Large intestine (tissue), 3 donors: ENCODE measurements at regions not wholly inside any gene's neighbourhood (a gene's known extent, or its start where the extent isn't known, plus 50 kb on each side); places are given as distances from the start of the nearest gene placed in this dataset.

Source experiments
- DNase-seq, 2 donors: peaks; one replicate each; pipeline versions ENCODE4 v3.0.0 to v3.0.0-alpha.2; 2013
- H3K27ac ChIP-seq: one replicate; pipeline ENCODE4 v1.5.1; 2013; ENCODE audit warnings: low read length
- H3K27me3 ChIP-seq: 2 replicates; pipeline ENCODE4 v1.6.1; 2013; ENCODE audit warnings: low read length; ENCODE audit not compliant: control insufficient read depth, insufficient read depth
- H3K36me3 ChIP-seq: 2 replicates; pipeline ENCODE4 v1.6.1; 2013; ENCODE audit warnings: low read length; ENCODE audit not compliant: control insufficient read depth, insufficient read depth
- H3K4me1 ChIP-seq: one replicate; pipeline ENCODE4 v1.6.1; 2013; ENCODE audit warnings: low read length; ENCODE audit not compliant: control insufficient read depth, insufficient read depth
- H3K4me3 ChIP-seq: one replicate; pipeline ENCODE4 v1.5.1; 2013; ENCODE audit warnings: low read length
- H3K9me3 ChIP-seq: one replicate; pipeline ENCODE4 v1.6.1; 2013; ENCODE audit warnings: mild to moderate bottlenecking, low read depth, low read length, moderate library complexity; ENCODE audit not compliant: control insufficient read depth
- WGBS: methylation state at CpG from one replicate; pipeline ENCODE4 v1.1.5; 2013; ENCODE audit warnings: low lambda C conversion rate; ENCODE audit not compliant: insufficient coverage; 5-methylcytosine and 5-hydroxymethylcytosine counted together

GRCh38 chr2:226274143-226274542, 525.5 kb downstream of the IRS1 start:
- no peak for DNase-seq
- no peak overlapping the region for H3K4me3 ChIP-seq
- no peak overlapping the region for H3K27ac ChIP-seq
- H3K9me3 ChIP-seq: no peaks in the 10 kb centered on the region
- WGBS: 86% methylated on average over 1 of the region's 8 CpGs
- no peaks in the 10 kb centered on the region for H3K4me1 ChIP-seq
- H3K36me3 ChIP-seq: no peaks in the 10 kb centered on the region
- H3K27me3 ChIP-seq: no peaks in the 10 kb centered on the region

GRCh38 chr2:226273440-226273839, 526.2 kb downstream of the IRS1 start:
- DNase-seq: no peak
- no peaks in the 10 kb centered on the region for H3K36me3 ChIP-seq
- H3K27me3 ChIP-seq: no peaks in the 10 kb centered on the region
- no peak overlapping the region for H3K4me3 ChIP-seq
- H3K4me1 ChIP-seq: no peaks in the 10 kb centered on the region
- H3K27ac ChIP-seq: no peak overlapping the region
- H3K9me3 ChIP-seq: no peaks in the 10 kb centered on the region

- Histone ChIP-seq H3K4me3 (no peak overlapping the region), H3K36me3 (no peaks in the 10 kb centered on the region), H3K27ac (no peak overlapping the region), H3K27me3 (no peaks in the 10 kb centered on the region), H3K4me1 (no peaks in the 10 kb centered on the region), H3K9me3 (no peaks in the 10 kb centered on the region)
- DNase-seq: no peak
- no CpG with 5 or more reads among the region's 1 CpG for WGBS
Measured at GRCh38 chr2:226272435-226272834, 527.2 kb downstream of the IRS1 start.

GRCh38 chr2:226270285-226271058, 529.1 kb downstream of the IRS1 start:
- 76% methylated on average over 3 of the region's 6 CpGs for WGBS
- H3K4me1 ChIP-seq: no peaks in the 10 kb centered on the region

GRCh38 chr2:226267516-226268289, 531.9 kb downstream of the IRS1 start:
- no peak for DNase-seq
- 50% methylated on average over 1 of the region's 3 CpGs for WGBS

More at GRCh38 chr2:226270285-226271058, 529.1 kb downstream of the IRS1 start:
- Histone ChIP-seq H3K36me3 (no peaks in the 10 kb centered on the region), H3K27me3 (no peaks in the 10 kb centered on the region), H3K9me3 (no peaks in the 10 kb centered on the region), H3K4me3 (no peak overlapping the region), H3K27ac (no peak overlapping the region)
- no peak for DNase-seq

GRCh38 chr2:226256709-226257376, 542.8 kb downstream of the IRS1 start:
- H3K27ac ChIP-seq: no peak overlapping the region
- DNase-seq: no peak
- no peaks in the 10 kb centered on the region for H3K9me3 ChIP-seq
- no peaks in the 10 kb centered on the region for H3K27me3 ChIP-seq
- whole genome bisulfite sequencing: no CpG with 5 or more reads among the region's 4 CpGs
- no peak overlapping the region for H3K4me3 ChIP-seq
- H3K36me3 ChIP-seq: no peaks in the 10 kb centered on the region
- H3K4me1 ChIP-seq: no peaks in the 10 kb centered on the region

More at GRCh38 chr2:226267516-226268289, 531.9 kb downstream of the IRS1 start:
- Histone ChIP-seq H3K9me3 (no peaks in the 10 kb centered on the region), H3K4me3 (no peak overlapping the region), H3K27me3 (no peaks in the 10 kb centered on the region), H3K27ac (no peak overlapping the region), H3K4me1 (no peaks in the 10 kb centered on the region), H3K36me3 (no peaks in the 10 kb centered on the region)

GRCh38 chr2:226256237-226256636, 543.4 kb downstream of the IRS1 start:
- no peaks in the 10 kb centered on the region for H3K9me3 ChIP-seq
- H3K36me3 ChIP-seq: no peaks in the 10 kb centered on the region
- H3K4me3 ChIP-seq: no peak overlapping the region
- WGBS: 70% methylated on average over 2 of the region's 2 CpGs
- H3K27me3 ChIP-seq: no peaks in the 10 kb centered on the region
- no peak overlapping the region for H3K27ac ChIP-seq
- H3K4me1 ChIP-seq: no peaks in the 10 kb centered on the region
- no peak for DNase-seq

GRCh38 chr2:226251661-226252060, 548.0 kb downstream of the IRS1 start:
- H3K9me3 ChIP-seq: no peaks in the 10 kb centered on the region
- DNase-seq: no peak
- H3K27me3 ChIP-seq: no peaks in the 10 kb centered on the region
- H3K4me1 ChIP-seq: no peaks in the 10 kb centered on the region
- no CpG with 5 or more reads among the region's 2 CpGs for WGBS
- H3K27ac ChIP-seq: no peak overlapping the region
- no peaks in the 10 kb centered on the region for H3K36me3 ChIP-seq
- no peak overlapping the region for H3K4me3 ChIP-seq

- Histone ChIP-seq H3K36me3 (no peaks in the 10 kb centered on the region), H3K4me1 (no peaks in the 10 kb centered on the region), H3K27ac (no peak overlapping the region), H3K4me3 (no peak overlapping the region), H3K9me3 (peaks cover 6% of the 10 kb centered on the region), H3K27me3 (no peaks in the 10 kb centered on the region)
- DNase-seq: no peak
- 80% methylated on average over 3 of the region's 3 CpGs for WGBS
Measured at GRCh38 chr2:226247289-226248275, 552.0 kb downstream of the IRS1 start.
